ENCODE measurements at regions not wholly inside any gene's neighbourhood (a gene's known extent, or its start where the extent isn't known, plus 50 kb on each side); places are given as distances from the start of the nearest gene placed in this dataset.

DNA sequence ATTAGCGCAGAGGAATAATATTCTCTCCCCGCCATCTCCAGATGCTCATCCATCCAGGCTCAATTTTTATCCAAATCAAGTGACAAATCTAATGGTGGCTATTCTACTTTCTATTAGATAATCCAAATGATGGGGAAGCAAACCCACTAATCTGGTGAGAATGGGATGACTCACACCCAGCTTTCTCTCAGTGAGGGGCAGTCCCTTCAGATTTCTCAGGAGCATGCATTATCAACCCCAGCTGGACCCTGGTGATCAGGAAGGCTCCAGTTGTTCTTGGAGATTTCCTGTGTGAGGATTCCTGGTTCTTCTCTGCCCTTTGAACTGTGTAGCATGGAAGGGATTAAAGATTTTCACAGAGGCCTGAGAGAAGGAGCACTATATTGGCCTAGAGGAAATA lies 358.0 kb downstream of the WDR72 start:
- Histone ChIP-seq H2AFZ (ENCODE audit: low read depth, low read length) (no peak overlapping the region), H3K79me2 (ENCODE audit: low read length) (no peaks in the 10 kb centered on the region), H3K27me3 (ENCODE audit: low read depth, low read length) (peaks cover 24% of the 10 kb centered on the region), H3K4me3 (ENCODE audit: low read length) (no peak overlapping the region), H3K36me3 (replicated peaks; ENCODE audit: low read depth, low read length) (no peaks in the 10 kb centered on the region), H4K20me1 (ENCODE audit: insufficient read depth, low read length) (no peaks in the 10 kb centered on the region), H3K9ac (ENCODE audit: low read length) (no peak overlapping the region), H3K9me3 (ENCODE audit: insufficient read depth, low read length) (no peaks in the 10 kb centered on the region), H3K4me1 (ENCODE audit: low read length) (peaks cover 13% of the 10 kb centered on the region), H3K27ac (ENCODE audit: low read length) (no peak overlapping the region), H3K4me2 (ENCODE audit: low read length) (no peak overlapping the region)
- TF ChIP-seq EZH2phosphoT487 (IDR thresholded peaks at IDR 0.05; ENCODE audit: low read depth) = no peak
- TF ChIP-seq, protein P1, sequence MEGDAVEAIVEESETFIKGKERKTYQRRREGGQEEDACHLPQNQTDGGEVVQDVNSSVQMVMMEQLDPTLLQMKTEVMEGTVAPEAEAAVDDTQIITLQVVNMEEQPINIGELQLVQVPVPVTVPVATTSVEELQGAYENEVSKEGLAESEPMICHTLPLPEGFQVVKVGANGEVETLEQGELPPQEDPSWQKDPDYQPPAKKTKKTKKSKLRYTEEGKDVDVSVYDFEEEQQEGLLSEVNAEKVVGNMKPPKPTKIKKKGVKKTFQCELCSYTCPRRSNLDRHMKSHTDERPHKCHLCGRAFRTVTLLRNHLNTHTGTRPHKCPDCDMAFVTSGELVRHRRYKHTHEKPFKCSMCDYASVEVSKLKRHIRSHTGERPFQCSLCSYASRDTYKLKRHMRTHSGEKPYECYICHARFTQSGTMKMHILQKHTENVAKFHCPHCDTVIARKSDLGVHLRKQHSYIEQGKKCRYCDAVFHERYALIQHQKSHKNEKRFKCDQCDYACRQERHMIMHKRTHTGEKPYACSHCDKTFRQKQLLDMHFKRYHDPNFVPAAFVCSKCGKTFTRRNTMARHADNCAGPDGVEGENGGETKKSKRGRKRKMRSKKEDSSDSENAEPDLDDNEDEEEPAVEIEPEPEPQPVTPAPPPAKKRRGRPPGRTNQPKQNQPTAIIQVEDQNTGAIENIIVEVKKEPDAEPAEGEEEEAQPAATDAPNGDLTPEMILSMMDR (IDR thresholded peaks at IDR 0.05; ENCODE audit: low read depth, low read length) = no peak

DNA sequence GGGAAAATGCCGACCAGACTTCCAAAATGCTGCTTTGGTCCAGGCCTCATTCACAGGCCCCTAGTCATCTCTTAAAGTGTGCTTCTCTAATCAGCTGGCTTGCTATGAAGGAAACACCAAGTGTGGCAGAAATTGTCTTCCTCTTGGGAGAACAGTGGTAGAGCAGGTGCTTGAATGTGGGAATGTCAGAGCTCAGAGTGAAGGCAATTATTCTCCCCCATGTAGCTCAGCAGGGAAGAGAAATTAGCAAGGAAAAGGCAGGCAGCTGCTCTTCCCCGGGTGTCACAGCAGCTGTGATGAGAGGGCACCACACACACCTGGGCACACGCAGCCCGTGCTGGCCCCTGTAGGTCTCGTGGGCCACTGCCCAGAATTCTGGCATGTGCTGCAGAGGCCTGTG lies 358.5 kb downstream of the WDR72 start:
- Histone ChIP-seq H3K4me1 (ENCODE audit: low read length) (peaks cover 13% of the 10 kb centered on the region), H3K36me3 (replicated peaks; ENCODE audit: low read depth, low read length) (no peaks in the 10 kb centered on the region), H3K9ac (ENCODE audit: low read length) (no peak overlapping the region), H3K79me2 (ENCODE audit: low read length) (no peaks in the 10 kb centered on the region), H3K9me3 (ENCODE audit: insufficient read depth, low read length) (no peaks in the 10 kb centered on the region), H3K4me3 (ENCODE audit: low read length) (no peak overlapping the region), H2AFZ (ENCODE audit: low read depth, low read length) (no peak overlapping the region), H3K27me3 (ENCODE audit: low read depth, low read length) (peaks cover 27% of the 10 kb centered on the region; the same call in 1 of the 2 replicates), H4K20me1 (ENCODE audit: insufficient read depth, low read length) (no peaks in the 10 kb centered on the region), H3K4me2 (ENCODE audit: low read length) (no peak overlapping the region), H3K27ac (ENCODE audit: low read length) (no peak overlapping the region)
- TF ChIP-seq, protein P1 (IDR thresholded peaks at IDR 0.05; ENCODE audit: low read depth, low read length) = no peak
- TF ChIP-seq EZH2phosphoT487 (IDR thresholded peaks at IDR 0.05; ENCODE audit: low read depth) = no peak

DNA sequence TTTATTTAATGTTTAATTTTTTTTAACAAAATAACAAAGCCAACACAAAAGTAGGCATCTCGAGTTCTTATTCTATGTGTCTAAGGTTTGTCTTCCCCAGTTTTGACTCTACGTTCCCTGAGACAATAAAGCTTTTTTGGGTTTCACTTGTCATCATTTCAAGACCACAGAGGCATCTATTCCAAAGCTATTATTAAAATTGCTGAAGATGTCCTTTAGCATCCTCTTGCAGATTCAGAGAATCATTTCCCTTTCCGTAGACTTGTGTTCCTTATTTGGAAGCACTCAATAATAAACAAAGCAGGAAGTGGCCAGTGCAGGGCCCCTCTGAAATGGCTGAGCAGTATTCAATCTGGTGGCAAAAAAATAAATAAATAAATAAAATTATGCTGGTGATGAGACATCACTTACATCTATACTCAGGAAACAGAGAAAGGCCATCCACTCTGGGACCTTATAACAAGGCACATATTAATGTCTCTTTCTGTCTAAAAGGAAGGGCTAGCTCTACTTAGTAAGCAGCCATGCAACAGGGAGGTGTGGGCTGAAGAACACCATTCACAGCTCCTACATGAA lies 362.3 kb downstream of the WDR72 start:
- Histone ChIP-seq H3K79me2 (ENCODE audit: low read length) (no peaks in the 10 kb centered on the region), H3K9ac (ENCODE audit: low read length) (no peak overlapping the region), H4K20me1 (ENCODE audit: insufficient read depth, low read length) (no peaks in the 10 kb centered on the region), H3K4me3 (ENCODE audit: low read length) (no peak overlapping the region), H3K4me2 (ENCODE audit: low read length) (no peak overlapping the region), H3K9me3 (ENCODE audit: insufficient read depth, low read length) (no peaks in the 10 kb centered on the region), H2AFZ (ENCODE audit: low read depth, low read length) (no peak overlapping the region), H3K36me3 (replicated peaks; ENCODE audit: low read depth, low read length) (no peaks in the 10 kb centered on the region), H3K4me1 (ENCODE audit: low read length) (peaks cover 12% of the 10 kb centered on the region), H3K27me3 (ENCODE audit: low read depth, low read length) (peaks cover 22% of the 10 kb centered on the region), H3K27ac (ENCODE audit: low read length) (no peak overlapping the region)
- TF ChIP-seq EZH2phosphoT487 (IDR thresholded peaks at IDR 0.05; ENCODE audit: low read depth) = no peak
- TF ChIP-seq, protein P1 (IDR thresholded peaks at IDR 0.05; ENCODE audit: low read depth, low read length) = no peak

DNA sequence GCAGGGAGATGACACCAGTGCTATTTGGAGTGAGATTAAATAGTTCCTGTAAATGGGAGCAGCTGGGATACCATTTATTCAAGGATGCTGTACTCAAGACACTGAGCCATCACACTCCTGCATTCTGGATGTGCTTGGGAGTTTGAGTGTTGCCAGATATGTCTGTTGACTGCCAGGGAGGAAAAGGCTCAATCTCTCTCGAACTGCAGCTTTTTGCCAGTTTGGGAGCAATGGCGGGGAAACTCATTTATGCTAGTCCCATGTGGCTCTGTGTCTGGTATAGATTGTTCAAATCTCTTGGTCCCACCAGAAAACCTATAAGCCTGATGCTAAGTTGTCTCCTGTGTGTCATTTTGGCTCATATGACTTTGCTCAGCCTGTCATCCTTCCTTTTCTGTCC lies 363.6 kb downstream of the WDR72 start:
- no peak overlapping the region for H3K27ac ChIP-seq (ENCODE audit: low read length)
- no peaks in the 10 kb centered on the region for H4K20me1 ChIP-seq (ENCODE audit: insufficient read depth, low read length)
- TF ChIP-seq, protein P1 (IDR thresholded peaks at IDR 0.05; ENCODE audit: low read depth, low read length) = no peak
- no peak for TF ChIP-seq EZH2phosphoT487 (IDR thresholded peaks at IDR 0.05; ENCODE audit: low read depth)

More for the DNA sequence above, 363.6 kb downstream of the WDR72 start:
- Histone ChIP-seq H2AFZ (ENCODE audit: low read depth, low read length) (no peak overlapping the region), H3K79me2 (ENCODE audit: low read length) (no peaks in the 10 kb centered on the region), H3K27me3 (ENCODE audit: low read depth, low read length) (peaks cover 28% of the 10 kb centered on the region), H3K4me3 (ENCODE audit: low read length) (no peak overlapping the region), H3K4me2 (ENCODE audit: low read length) (no peak overlapping the region), H3K4me1 (ENCODE audit: low read length) (no peaks in the 10 kb centered on the region; the same call in 1 of the 2 replicates), H3K9ac (ENCODE audit: low read length) (no peak overlapping the region), H3K9me3 (ENCODE audit: insufficient read depth, low read length) (no peaks in the 10 kb centered on the region), H3K36me3 (replicated peaks; ENCODE audit: low read depth, low read length) (no peaks in the 10 kb centered on the region)
